ENCODE measurements at regions not wholly inside any gene's neighbourhood (a gene's known extent, or its start where the extent isn't known, plus 50 kb on each side); places are given as distances from the start of the nearest gene placed in this dataset.
A peak's percentile ranks its signal among the peaks of the same experiment; 100 is the strongest.

GRCh38 chr6:147108259-147108910 lies 95.8 kb upstream of the STXBP5 start:
- no peaks in the 10 kb centered on the region for H3K36me3 Mint-ChIP-seq
- H3K27me3 Mint-ChIP-seq: no peaks in the 10 kb centered on the region
- peak overlapping the region; percentile 59 for H3K27ac Mint-ChIP-seq
- no peak overlapping the region for H3K4me3 Mint-ChIP-seq
- H3K4me1 Mint-ChIP-seq: peaks cover 67% of the 10 kb centered on the region
- no peaks in the 10 kb centered on the region for H3K9me3 Mint-ChIP-seq

DNA sequence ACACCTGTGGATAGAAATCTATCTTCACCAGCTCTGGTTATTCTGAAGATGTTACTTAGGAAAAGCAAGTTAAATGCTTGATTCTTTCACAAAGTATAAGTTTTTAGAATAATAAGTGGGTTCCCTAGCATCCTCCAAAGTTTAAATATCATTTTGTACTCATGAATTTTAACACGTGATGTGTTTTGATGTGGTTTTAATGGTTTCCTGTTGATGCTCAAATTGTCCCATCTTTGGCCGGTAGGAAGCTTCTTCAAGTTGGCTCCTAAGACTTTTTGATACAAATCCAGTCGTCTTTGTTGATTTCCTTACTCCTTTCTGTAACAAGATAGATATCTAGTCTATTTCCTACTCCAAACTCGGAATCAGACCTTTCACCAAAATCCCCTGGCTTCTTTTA lies 94.5 kb upstream of the STXBP5 start:
- Mint-ChIP-seq H3K4me1 (peaks cover 55% of the 10 kb centered on the region), H3K4me3 (peak overlapping the region; percentile 57), H3K27ac (peak overlapping the region; percentile 76), H3K9me3 (no peaks in the 10 kb centered on the region), H3K36me3 (no peaks in the 10 kb centered on the region), H3K27me3 (no peaks in the 10 kb centered on the region)

- Mint-ChIP-seq H3K36me3 (peaks cover 6% of the 10 kb centered on the region), H3K4me1 (peaks cover 11% of the 10 kb centered on the region), H3K27ac (no peak overlapping the region)
These were observed 88.2 kb upstream of the STXBP5 start for GRCh38 chr6:147116056-147116455.

GRCh38 chr6:147117011-147117410 lies 87.2 kb upstream of the STXBP5 start:
- Mint-ChIP-seq H3K27ac (no peak overlapping the region), H3K4me3 (no peak overlapping the region), H3K27me3 (no peaks in the 10 kb centered on the region)

More at GRCh38 chr6:147116056-147116455, 88.2 kb upstream of the STXBP5 start:
- Mint-ChIP-seq H3K4me3 (no peak overlapping the region), H3K27me3 (no peaks in the 10 kb centered on the region), H3K9me3 (peaks cover 5% of the 10 kb centered on the region)

GRCh38 chr6:147117580-147117979 lies 86.6 kb upstream of the STXBP5 start:
- H3K27ac Mint-ChIP-seq: no peak overlapping the region
- H3K4me3 Mint-ChIP-seq: no peak overlapping the region
- H3K36me3 Mint-ChIP-seq: peaks cover 6% of the 10 kb centered on the region
- no peaks in the 10 kb centered on the region for H3K27me3 Mint-ChIP-seq
- peaks cover 5% of the 10 kb centered on the region for H3K9me3 Mint-ChIP-seq
- H3K4me1 Mint-ChIP-seq: peaks cover 3% of the 10 kb centered on the region

More at GRCh38 chr6:147117011-147117410, 87.2 kb upstream of the STXBP5 start:
- Mint-ChIP-seq H3K36me3 (peaks cover 6% of the 10 kb centered on the region), H3K9me3 (peaks cover 5% of the 10 kb centered on the region), H3K4me1 (peaks cover 3% of the 10 kb centered on the region)

DNA sequence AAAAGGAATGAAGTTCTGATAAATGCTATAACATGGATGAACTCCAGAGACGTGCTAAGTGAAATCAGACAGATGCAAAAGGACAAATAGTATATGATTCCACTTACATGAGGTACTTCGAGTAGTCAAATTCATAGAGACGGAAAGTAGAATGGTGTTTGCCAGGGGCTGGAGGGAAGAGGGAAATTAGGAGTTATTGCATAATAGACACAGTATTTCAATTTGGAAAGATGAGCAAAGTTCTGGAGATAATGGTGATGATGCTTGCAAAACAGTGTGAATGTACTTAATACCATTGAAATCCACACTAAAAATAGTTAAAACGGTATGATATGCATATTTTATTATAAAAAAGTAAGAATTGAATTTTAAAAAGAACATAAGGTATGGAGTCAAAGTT lies 84.9 kb upstream of the STXBP5 start:
- H3K27me3 Mint-ChIP-seq: no peaks in the 10 kb centered on the region
- H3K4me1 Mint-ChIP-seq: no peaks in the 10 kb centered on the region
- peaks cover 5% of the 10 kb centered on the region for H3K9me3 Mint-ChIP-seq
- no peak overlapping the region for H3K27ac Mint-ChIP-seq
- H3K36me3 Mint-ChIP-seq: peaks cover 6% of the 10 kb centered on the region
- no peak overlapping the region for H3K4me3 Mint-ChIP-seq

GRCh38 chr6:147122823-147123222 lies 81.4 kb upstream of the STXBP5 start:
- H3K4me3 Mint-ChIP-seq: no peak overlapping the region
- H3K4me1 Mint-ChIP-seq: no peaks in the 10 kb centered on the region
- H3K27me3 Mint-ChIP-seq: no peaks in the 10 kb centered on the region
- H3K36me3 Mint-ChIP-seq: peaks cover 6% of the 10 kb centered on the region
- peaks cover 5% of the 10 kb centered on the region for H3K9me3 Mint-ChIP-seq
- H3K27ac Mint-ChIP-seq: no peak overlapping the region

DNA sequence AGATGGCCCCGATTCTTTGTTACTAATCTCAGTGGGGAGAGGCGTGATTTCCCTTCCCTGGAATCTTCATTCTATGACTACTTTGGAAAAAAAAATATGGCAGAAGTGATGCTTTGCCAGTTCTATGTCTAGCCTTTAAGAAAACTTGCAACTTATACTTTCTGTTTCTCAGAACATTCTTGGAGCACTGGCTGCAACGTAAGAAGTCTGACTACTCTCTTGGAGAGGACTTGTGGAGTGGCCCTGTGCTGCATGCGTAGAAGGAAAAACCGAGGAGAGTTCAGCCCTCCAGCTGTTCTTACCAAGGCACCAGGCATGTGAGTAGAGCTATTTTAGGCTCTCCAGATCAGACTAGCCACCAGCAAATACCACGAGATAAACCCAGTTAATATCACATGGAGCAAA lies 77.6 kb upstream of the STXBP5 start:
- Mint-ChIP-seq H3K36me3 (no peaks in the 10 kb centered on the region), H3K4me3 (no peak overlapping the region), H3K27ac (no peak overlapping the region), H3K9me3 (no peaks in the 10 kb centered on the region), H3K4me1 (peaks cover 3% of the 10 kb centered on the region), H3K27me3 (no peaks in the 10 kb centered on the region)

GRCh38 chr6:147127587-147127986 lies 76.6 kb upstream of the STXBP5 start:
- no peak overlapping the region for H3K27ac Mint-ChIP-seq
- peaks cover 5% of the 10 kb centered on the region for H3K4me1 Mint-ChIP-seq
- no peaks in the 10 kb centered on the region for H3K27me3 Mint-ChIP-seq
- no peak overlapping the region for H3K4me3 Mint-ChIP-seq
- no peaks in the 10 kb centered on the region for H3K9me3 Mint-ChIP-seq
- H3K36me3 Mint-ChIP-seq: no peaks in the 10 kb centered on the region

DNA sequence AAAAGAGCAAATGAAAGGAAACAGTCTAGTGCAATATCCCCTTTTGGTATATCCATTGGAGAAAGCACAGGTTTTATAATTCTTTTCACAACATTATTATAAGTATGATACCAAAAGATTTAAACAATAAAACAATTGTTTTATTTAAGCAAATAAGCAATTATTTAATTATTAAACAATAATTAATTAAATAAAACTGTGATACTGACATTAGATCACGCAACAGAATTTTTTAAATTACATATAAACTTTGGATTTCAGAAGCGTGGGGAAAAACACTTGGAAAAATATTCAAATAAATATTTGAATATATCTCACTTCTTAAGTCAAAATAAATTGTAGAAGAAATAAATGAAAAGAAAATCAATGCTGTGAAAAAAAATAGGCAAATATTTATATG lies 76.2 kb upstream of the STXBP5 start:
- H3K4me1 Mint-ChIP-seq: peaks cover 5% of the 10 kb centered on the region
- H3K27ac Mint-ChIP-seq: no peak overlapping the region
- no peaks in the 10 kb centered on the region for H3K27me3 Mint-ChIP-seq
- no peaks in the 10 kb centered on the region for H3K36me3 Mint-ChIP-seq
- H3K4me3 Mint-ChIP-seq: no peak overlapping the region
- no peaks in the 10 kb centered on the region for H3K9me3 Mint-ChIP-seq

DNA sequence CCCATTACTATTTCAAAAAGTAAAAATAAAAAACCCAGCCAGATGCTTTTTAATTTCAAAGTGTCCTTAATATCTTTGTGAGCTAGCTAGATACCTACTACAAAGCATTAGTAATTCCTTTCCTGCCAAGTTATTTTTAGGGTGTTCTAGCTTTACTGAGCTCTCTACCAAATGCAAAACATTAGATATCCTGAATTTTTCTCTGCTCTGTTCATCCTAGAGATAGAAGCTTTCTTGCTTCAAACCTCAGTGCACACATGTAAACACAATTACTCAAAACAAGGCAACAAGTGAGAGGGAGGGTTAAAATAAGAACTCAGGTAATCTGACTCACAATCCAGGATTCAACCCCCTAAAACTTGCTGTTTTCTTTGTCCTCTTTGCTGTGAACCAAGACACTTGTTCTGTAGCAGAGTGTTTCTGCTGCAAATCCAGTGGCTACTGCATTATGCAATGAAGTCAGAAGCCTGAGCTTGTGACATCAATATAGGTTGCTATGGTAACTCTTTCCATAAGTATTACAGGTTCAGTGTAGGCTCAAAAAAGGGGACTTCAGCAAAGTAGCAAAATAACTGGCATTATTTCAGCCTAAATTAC lies 72.6 kb upstream of the STXBP5 start:
- Mint-ChIP-seq H3K4me1 (peaks cover 16% of the 10 kb centered on the region), H3K4me3 (no peak overlapping the region), H3K27ac (no peak overlapping the region), H3K9me3 (peaks cover 5% of the 10 kb centered on the region), H3K36me3 (no peaks in the 10 kb centered on the region), H3K27me3 (no peaks in the 10 kb centered on the region)

- Mint-ChIP-seq H3K27me3 (no peaks in the 10 kb centered on the region), H3K36me3 (no peaks in the 10 kb centered on the region), H3K4me3 (no peak overlapping the region), H3K27ac (no peak overlapping the region), H3K9me3 (peaks cover 5% of the 10 kb centered on the region), H3K4me1 (peaks cover 16% of the 10 kb centered on the region)
These were observed 71.3 kb upstream of the STXBP5 start for GRCh38 chr6:147132889-147133288.

GRCh38 chr6:147133669-147134068 lies 70.5 kb upstream of the STXBP5 start:
- Mint-ChIP-seq H3K36me3 (no peaks in the 10 kb centered on the region), H3K27me3 (no peaks in the 10 kb centered on the region), H3K4me1 (peaks cover 16% of the 10 kb centered on the region), H3K9me3 (peaks cover 5% of the 10 kb centered on the region), H3K27ac (no peak overlapping the region), H3K4me3 (no peak overlapping the region)

DNA sequence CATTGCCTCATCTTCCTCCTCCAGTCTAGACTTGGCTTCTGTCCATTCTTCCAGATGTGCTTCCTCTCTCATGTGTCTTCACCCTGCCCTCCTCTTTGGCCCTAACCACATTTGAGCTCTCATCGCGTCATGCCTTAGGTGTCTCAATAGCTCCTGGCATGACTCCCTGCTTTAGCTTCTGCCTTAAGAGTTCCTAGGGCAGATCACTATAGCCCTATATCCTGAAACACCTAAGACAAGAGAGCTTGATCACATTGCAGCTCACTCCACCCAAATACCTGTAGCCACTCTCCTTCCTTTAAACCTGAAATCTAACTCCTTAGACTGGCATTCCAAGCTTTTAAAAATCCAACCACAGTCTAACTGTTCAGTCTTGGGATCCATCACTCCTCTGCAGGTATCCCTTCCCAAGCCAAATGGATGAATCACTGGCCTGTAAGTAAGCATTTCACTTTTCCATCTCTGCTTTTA lies 69.0 kb upstream of the STXBP5 start:
- Mint-ChIP-seq H3K36me3 (no peaks in the 10 kb centered on the region), H3K4me3 (no peak overlapping the region), H3K9me3 (peaks cover 5% of the 10 kb centered on the region), H3K27me3 (no peaks in the 10 kb centered on the region), H3K27ac (no peak overlapping the region), H3K4me1 (peaks cover 16% of the 10 kb centered on the region)

DNA sequence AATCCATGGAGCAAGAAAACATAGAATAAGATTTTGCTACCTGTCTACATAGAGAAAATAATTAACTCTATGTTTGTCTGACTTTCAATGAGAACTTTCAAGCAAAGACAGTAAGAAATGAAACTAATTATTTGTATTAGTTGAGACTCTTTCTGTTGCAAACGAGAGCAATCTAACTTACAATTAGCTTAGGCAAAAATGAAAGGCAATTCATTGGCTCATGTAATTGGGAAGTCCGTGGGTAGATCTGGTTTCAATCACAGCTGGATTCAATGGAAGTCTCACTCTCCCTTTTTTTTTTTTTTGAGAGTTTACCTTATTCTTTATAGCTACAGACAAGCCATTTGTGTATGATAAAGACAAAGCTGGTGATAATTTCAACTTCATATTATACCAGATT lies 68.2 kb upstream of the STXBP5 start:
- H3K4me3 Mint-ChIP-seq: no peak overlapping the region
- no peak overlapping the region for H3K27ac Mint-ChIP-seq

GRCh38 chr6:147137986-147138385 lies 66.2 kb upstream of the STXBP5 start:
- no peak overlapping the region for H3K27ac Mint-ChIP-seq

More for the DNA sequence above, 68.2 kb upstream of the STXBP5 start:
- Mint-ChIP-seq H3K9me3 (peaks cover 5% of the 10 kb centered on the region), H3K4me1 (peaks cover 16% of the 10 kb centered on the region), H3K27me3 (no peaks in the 10 kb centered on the region), H3K36me3 (no peaks in the 10 kb centered on the region)

More at GRCh38 chr6:147137986-147138385, 66.2 kb upstream of the STXBP5 start:
- Mint-ChIP-seq H3K27me3 (no peaks in the 10 kb centered on the region), H3K4me3 (no peak overlapping the region), H3K4me1 (peaks cover 11% of the 10 kb centered on the region), H3K36me3 (no peaks in the 10 kb centered on the region), H3K9me3 (peaks cover 5% of the 10 kb centered on the region)

All from activated naive CD4-positive, alpha-beta T cell treated with anti-CD3 and anti-CD28 coated beads, Interleukin-2, amount 50 U/mL, for 24 hours (primary cell).